ENCODE measurements at regions not wholly inside any gene's neighbourhood (a gene's known extent, or its start where the extent isn't known, plus 50 kb on each side); places are given as distances from the start of the nearest gene placed in this dataset.

DNA sequence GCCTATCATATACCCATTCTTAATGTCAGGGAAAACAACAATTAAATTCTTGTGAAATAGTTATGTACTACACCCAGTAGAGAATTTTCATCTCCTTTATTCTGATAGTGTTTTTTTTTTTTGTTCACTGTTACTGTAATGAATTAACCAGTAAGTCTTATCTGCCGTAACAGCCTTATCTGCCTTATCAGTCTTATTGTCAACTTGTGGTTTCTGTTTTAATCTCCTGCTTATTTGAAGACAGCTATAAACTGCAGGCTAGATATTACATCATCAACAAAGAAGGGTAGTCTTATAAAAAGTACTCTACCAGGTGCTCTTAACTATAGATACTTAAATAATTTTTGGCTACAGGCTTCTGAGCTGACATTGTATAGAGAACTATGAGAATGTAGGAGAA is 79.5 kb downstream of the MAGEB5 start:
- H3K27me3 ChIP-seq = peaks cover 0 to 3% (median 0%) of the 10 kb centered on the region in 3 donors
- no peaks in the 10 kb centered on the region for H3K36me3 ChIP-seq
- H3K4me3 ChIP-seq = no peak overlapping the region
- no peak for TF ChIP-seq POLR2AphosphoS5 (IDR thresholded peaks at IDR 0.05)
- TF ChIP-seq, protein P1, sequence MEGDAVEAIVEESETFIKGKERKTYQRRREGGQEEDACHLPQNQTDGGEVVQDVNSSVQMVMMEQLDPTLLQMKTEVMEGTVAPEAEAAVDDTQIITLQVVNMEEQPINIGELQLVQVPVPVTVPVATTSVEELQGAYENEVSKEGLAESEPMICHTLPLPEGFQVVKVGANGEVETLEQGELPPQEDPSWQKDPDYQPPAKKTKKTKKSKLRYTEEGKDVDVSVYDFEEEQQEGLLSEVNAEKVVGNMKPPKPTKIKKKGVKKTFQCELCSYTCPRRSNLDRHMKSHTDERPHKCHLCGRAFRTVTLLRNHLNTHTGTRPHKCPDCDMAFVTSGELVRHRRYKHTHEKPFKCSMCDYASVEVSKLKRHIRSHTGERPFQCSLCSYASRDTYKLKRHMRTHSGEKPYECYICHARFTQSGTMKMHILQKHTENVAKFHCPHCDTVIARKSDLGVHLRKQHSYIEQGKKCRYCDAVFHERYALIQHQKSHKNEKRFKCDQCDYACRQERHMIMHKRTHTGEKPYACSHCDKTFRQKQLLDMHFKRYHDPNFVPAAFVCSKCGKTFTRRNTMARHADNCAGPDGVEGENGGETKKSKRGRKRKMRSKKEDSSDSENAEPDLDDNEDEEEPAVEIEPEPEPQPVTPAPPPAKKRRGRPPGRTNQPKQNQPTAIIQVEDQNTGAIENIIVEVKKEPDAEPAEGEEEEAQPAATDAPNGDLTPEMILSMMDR (IDR thresholded peaks at IDR 0.05) = no peak
- TF ChIP-seq POLR2A (IDR thresholded peaks at IDR 0.05) = no peak
- no peak for TF ChIP-seq EP300 (IDR thresholded peaks at IDR 0.05)
- intact Hi-C loops (cut with DNase I; ENCODE audit: low total_unique reads) = no loop called here
- no peak overlapping the region for H3K27ac ChIP-seq
- no peaks in the 10 kb centered on the region for H3K4me1 ChIP-seq
- whole genome bisulfite sequencing, 5 donors = 9 to 57% (median 17%) methylated on average over 1 of the region's 1 CpG
- no peaks in the 10 kb centered on the region for H3K9me3 ChIP-seq
- no peak for DNase-seq

DNA sequence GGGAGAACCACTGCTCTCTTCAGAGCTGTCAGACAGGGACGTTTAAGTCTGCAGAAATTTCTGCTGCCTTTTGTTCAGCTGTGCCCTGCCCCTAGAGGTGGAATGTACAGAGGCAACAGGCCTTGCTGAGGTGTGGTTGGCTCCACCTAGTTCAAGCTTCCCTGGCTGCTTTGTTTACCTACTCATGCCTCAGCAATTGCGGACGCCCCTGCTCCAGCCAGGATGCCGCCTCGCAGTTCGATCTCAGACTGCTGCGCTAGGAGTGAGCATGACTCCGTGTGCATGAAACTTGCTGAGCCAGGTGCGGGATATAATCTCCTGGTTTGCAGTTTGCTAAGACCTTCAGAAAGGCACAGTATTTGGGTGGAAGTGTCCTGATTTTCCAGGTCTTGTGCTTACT is 70.9 kb downstream of the MAGEB5 start:
- no peak for DNase-seq
- intact Hi-C loops (cut with DNase I; ENCODE audit: low total_unique reads) = no loop called here
- H3K9me3 ChIP-seq = peaks cover 0 to 10% (median 5%) of the 10 kb centered on the region in 4 donors
- H3K27ac ChIP-seq = no peak overlapping the region
- H3K36me3 ChIP-seq = no peaks in the 10 kb centered on the region
- H3K4me1 ChIP-seq = no peaks in the 10 kb centered on the region
- no peaks in the 10 kb centered on the region for H3K27me3 ChIP-seq
- 80 to 98% (median 87%) methylated on average over 1 to 9 of the region's 9 CpGs for WGBS, 5 donors
- TF ChIP-seq, protein P1 (IDR thresholded peaks at IDR 0.05) = no peak
- TF ChIP-seq POLR2AphosphoS5 (IDR thresholded peaks at IDR 0.05) (no peak), EP300 (IDR thresholded peaks at IDR 0.05) (no peak), POLR2A (IDR thresholded peaks at IDR 0.05) (no peak)
- H3K4me3 ChIP-seq = no peak overlapping the region

Small RNA genes lying in the stretch of these regions (small RNA-seq; reads per million reads assigned to genes)
- gene AC005345.1 (0 reads per million in 4 donors), gene RF00019 (0 reads per million in 4 donors), gene RNU1-142P (0 reads per million in 4 donors)
